ENCODE measurements at regions not wholly inside any gene's neighbourhood (a gene's known extent, or its start where the extent isn't known, plus 50 kb on each side); places are given as distances from the start of the nearest gene placed in this dataset.

GRCh38 chr7:4612939-4613841 lies 68.9 kb upstream of the FOXK1 start:
- DNase-seq (ENCODE audit: low read depth in 2 of 2), result no peak

GRCh38 chr7:4613846-4614548 lies 68.1 kb upstream of the FOXK1 start:
- no peak for DNase-seq (ENCODE audit: low read depth in 2 of 2)

GRCh38 chr7:4616116-4616515 lies 66.0 kb upstream of the FOXK1 start:
- no peak for DNase-seq (ENCODE audit: low read depth in 2 of 2)

DNA sequence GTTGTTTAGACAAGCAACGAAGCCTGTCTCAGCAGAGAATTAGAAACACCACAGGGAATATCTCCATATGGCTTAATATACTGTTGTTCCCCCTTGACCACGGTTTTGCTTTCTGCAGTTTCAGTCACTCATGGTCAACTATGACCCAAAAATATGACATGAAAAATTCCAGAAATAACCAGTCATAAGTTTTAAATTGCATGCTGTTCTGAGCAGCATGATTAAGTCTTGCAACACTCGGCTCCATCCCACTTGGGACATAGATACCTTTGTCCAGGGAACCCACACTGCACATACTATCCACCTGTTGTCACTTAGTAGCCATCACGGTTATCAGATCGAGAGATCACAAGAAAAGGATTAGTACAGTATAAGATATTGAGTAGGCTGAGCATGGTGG lies 60.7 kb upstream of the FOXK1 start:
- DNase-seq (ENCODE audit: low read depth in 2 of 2), result no peak

- DNase-seq (ENCODE audit: low read depth in 2 of 2), result no peak
These were observed 55.7 kb upstream of the FOXK1 start for GRCh38 chr7:4626318-4626845.

DNA sequence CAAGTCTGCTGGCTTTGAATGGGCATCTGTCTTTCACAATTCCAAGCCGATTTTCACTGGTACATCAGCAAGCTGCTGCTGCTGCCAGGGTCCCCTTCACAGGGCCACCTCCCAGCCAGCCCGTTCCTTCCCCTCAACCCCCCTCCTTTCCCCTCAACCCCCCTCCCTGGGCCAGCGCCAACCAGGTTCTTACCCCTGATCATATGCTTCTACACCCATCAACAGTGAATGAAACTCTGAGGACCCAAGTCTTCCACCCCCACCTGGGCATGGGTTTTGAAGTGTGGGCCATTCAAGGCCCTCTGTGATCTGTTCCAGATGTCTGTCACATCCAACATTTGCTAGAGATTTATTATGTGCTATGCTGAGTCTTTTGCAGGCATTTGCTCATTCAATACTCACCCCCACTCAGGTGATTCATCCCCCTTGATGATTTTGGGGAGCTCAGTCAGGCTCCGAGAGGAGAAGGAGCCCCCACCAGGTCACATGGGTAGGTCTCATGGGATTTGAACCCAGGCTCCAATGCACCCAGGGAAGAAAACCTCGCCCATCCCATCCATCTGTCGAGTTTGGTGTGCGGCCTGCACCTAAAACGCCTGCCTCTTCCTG lies 52.7 kb upstream of the FOXK1 start:
- DNase-seq (ENCODE audit: low read depth in 2 of 2), result no peak

- DNase-seq (ENCODE audit: low read depth in 2 of 2), result no peak
These were observed 50.5 kb upstream of the FOXK1 start for GRCh38 chr7:4631380-4632179.
